Smooth muscle cell (in vitro differentiated cells): ENCODE measurements at regions not wholly inside any gene's neighbourhood (a gene's known extent, or its start where the extent isn't known, plus 50 kb on each side); places are given as distances from the start of the nearest gene placed in this dataset.

ENCODE experiments used
- DNase-seq: peaks from one replicate; lab custom pipeline; 2025; ENCODE audit not compliant: unreplicated experiment; lab: John Stamatoyannopoulos, UW
- H2AFZ ChIP-seq: fragments of 200-600 bp; sonication (generic); 2 replicates; pipeline ENCODE4 v1.6.0; 2016; ENCODE audit warnings: antibody characterized with exemption, low read depth, mild to moderate bottlenecking
- H3F3A ChIP-seq: fragments of 200-600 bp; sonication (generic); 2 replicates; pipeline ENCODE4 v1.6.0; 2017; ENCODE audit warnings: antibody characterized with exemption, low read depth
- H3K27ac ChIP-seq: fragments of 200-600 bp; sonication (generic); 2 replicates; pipeline ENCODE4 v1.5.1; 2016; ENCODE audit warnings: low read depth, mild to moderate bottlenecking
- H3K27me3 ChIP-seq: fragments of 200-600 bp; sonication (generic); 2 replicates; pipeline ENCODE4 v1.6.1; 2016; ENCODE audit warnings: low read depth, mild to moderate bottlenecking
- H3K36me3 ChIP-seq: fragments of 200-600 bp; sonication (generic); 2 replicates; pipeline ENCODE4 v1.5.1; 2016; ENCODE audit warnings: low read depth
- H3K4me1 ChIP-seq: fragments of 200-600 bp; sonication (generic); 2 replicates; pipeline ENCODE4 v1.5.1; 2016; ENCODE audit warnings: low read depth
- H3K4me2 ChIP-seq: fragments of 200-600 bp; sonication (generic); 2 replicates; pipeline ENCODE4 v1.6.0; 2016; ENCODE audit warnings: mild to moderate bottlenecking
- H3K4me3 ChIP-seq: fragments of 200-600 bp; sonication (generic); 2 replicates; pipeline ENCODE4 v1.5.1; 2016; ENCODE audit warnings: mild to moderate bottlenecking
- H3K79me2 ChIP-seq: fragments of 200-600 bp; sonication (generic); 2 replicates; pipeline ENCODE4 v1.6.0; 2016; ENCODE audit warnings: low read depth, mild to moderate bottlenecking
- H3K9ac ChIP-seq: fragments of 200-600 bp; sonication (generic); 2 replicates; pipeline ENCODE4 v1.6.0; 2016; ENCODE audit warnings: low read depth
- H3K9me3 ChIP-seq: fragments of 200-600 bp; sonication (generic); replicated peaks from 2 replicates; pipeline ENCODE4 v1.5.1; 2016; ENCODE audit warnings: low read depth
- H4K20me1 ChIP-seq: fragments of 200-600 bp; sonication (generic); 2 replicates; pipeline ENCODE4 v1.6.0; 2016; ENCODE audit warnings: low read depth
- CTCF ChIP-seq: fragments of 200-600 bp; sonication (generic); IDR thresholded peaks from 2 replicates; pipeline ENCODE4 v1.5.1; 2017; ENCODE audit warnings: borderline replicate concordance, mild to moderate bottlenecking, antibody characterized with exemption; ENCODE audit not compliant: insufficient read depth, poor library complexity, severe bottlenecking
- WGBS: methylation state at CpG from one replicate; pipeline ENCODE4 v1.1.7; 2016; ENCODE audit warnings: low lambda C conversion rate; 5-methylcytosine and 5-hydroxymethylcytosine counted together

GRCh38 chrX:120795301-120795700, 80.4 kb downstream of the CT47B1 start:
- H3K4me3 ChIP-seq, result no peak overlapping the region
- H4K20me1 ChIP-seq, result no peaks in the 10 kb centered on the region
- H3K9me3 ChIP-seq, result no peaks in the 10 kb centered on the region
- H3K79me2 ChIP-seq, result no peaks in the 10 kb centered on the region
- H3K9ac ChIP-seq, result no peak overlapping the region
- H3K4me1 ChIP-seq, result no peaks in the 10 kb centered on the region
- H3K27me3 ChIP-seq, result no peaks in the 10 kb centered on the region
- TF ChIP-seq CTCF, result no peak
- H3K36me3 ChIP-seq, result no peaks in the 10 kb centered on the region
- H3K4me2 ChIP-seq, result no peak overlapping the region
- H3F3A ChIP-seq, result no peaks in the 10 kb centered on the region
- DNase-seq, result no peak
- 51% methylated on average over 2 of the region's 2 CpGs for WGBS
- no peak overlapping the region for H3K27ac ChIP-seq
- no peak overlapping the region for H2AFZ ChIP-seq

GRCh38 chrX:120794525-120794975, 81.1 kb downstream of the CT47B1 start:
- no peaks in the 10 kb centered on the region for H3K27me3 ChIP-seq
- TF ChIP-seq CTCF, result no peak
- H3K9ac ChIP-seq, result no peak overlapping the region
- H4K20me1 ChIP-seq, result no peaks in the 10 kb centered on the region
- H3K4me2 ChIP-seq, result no peak overlapping the region
- no peak overlapping the region for H3K27ac ChIP-seq
- no peaks in the 10 kb centered on the region for H3K9me3 ChIP-seq
- DNase-seq, result no peak
- WGBS, result 45% methylated on average over 2 of the region's 2 CpGs
- H3K36me3 ChIP-seq, result no peaks in the 10 kb centered on the region
- H3K4me3 ChIP-seq, result no peak overlapping the region
- H3K79me2 ChIP-seq, result no peaks in the 10 kb centered on the region
- no peak overlapping the region for H2AFZ ChIP-seq
- H3F3A ChIP-seq, result no peaks in the 10 kb centered on the region
- no peaks in the 10 kb centered on the region for H3K4me1 ChIP-seq

GRCh38 chrX:120793098-120793497, 82.6 kb downstream of the CT47B1 start:
- Histone ChIP-seq H3K4me1 (no peaks in the 10 kb centered on the region), H3K79me2 (no peaks in the 10 kb centered on the region), H4K20me1 (no peaks in the 10 kb centered on the region), H3F3A (no peaks in the 10 kb centered on the region), H3K4me3 (no peak overlapping the region), H3K27ac (no peak overlapping the region), H3K36me3 (no peaks in the 10 kb centered on the region), H2AFZ (no peak overlapping the region), H3K4me2 (no peak overlapping the region), H3K27me3 (no peaks in the 10 kb centered on the region), H3K9me3 (no peaks in the 10 kb centered on the region), H3K9ac (no peak overlapping the region)
- no peak for TF ChIP-seq CTCF
- no peak for DNase-seq

- H3K4me1 ChIP-seq, result no peaks in the 10 kb centered on the region
- H3K4me3 ChIP-seq, result no peak overlapping the region
- no peaks in the 10 kb centered on the region for H3F3A ChIP-seq
- 46% methylated on average over 2 of the region's 2 CpGs for WGBS
- H3K36me3 ChIP-seq, result no peaks in the 10 kb centered on the region
- no peak overlapping the region for H2AFZ ChIP-seq
- H3K27ac ChIP-seq, result no peak overlapping the region
- H3K9ac ChIP-seq, result no peak overlapping the region
- H4K20me1 ChIP-seq, result no peaks in the 10 kb centered on the region
- H3K9me3 ChIP-seq, result no peaks in the 10 kb centered on the region
- H3K27me3 ChIP-seq, result no peaks in the 10 kb centered on the region
- no peak for TF ChIP-seq CTCF
- DNase-seq, result no peak
- H3K79me2 ChIP-seq, result no peaks in the 10 kb centered on the region
- no peak overlapping the region for H3K4me2 ChIP-seq
These were observed 84.5 kb downstream of the CT47B1 start for GRCh38 chrX:120791013-120791643.
